Ishikawa (cell line): ENCODE measurements at regions not wholly inside any gene's neighbourhood (a gene's known extent, or its start where the extent isn't known, plus 50 kb on each side); places are given as distances from the start of the nearest gene placed in this dataset.

Experiments
- TAF1 ChIP-seq: IDR thresholded peaks from 2 replicates; pipeline ENCODE4 v1.6.1; 2012; ENCODE audit warnings: low read depth, mild to moderate bottlenecking
- YY1 ChIP-seq: IDR thresholded peaks from 2 replicates; pipeline ENCODE4 v1.6.1; 2012; ENCODE audit warnings: low read depth
- ZBTB7A ChIP-seq: IDR thresholded peaks from 2 replicates; pipeline ENCODE4 v1.6.1; 2012; ENCODE audit warnings: low read depth

GRCh38 chr3:43997788-43998369 is 243.8 kb upstream of the TOPAZ1 start:
- TF ChIP-seq ZBTB7A (no peak), TAF1 (no peak), YY1 (no peak)
